GM23338 (cell line): ENCODE measurements at regions not wholly inside any gene's neighbourhood (a gene's known extent, or its start where the extent isn't known, plus 50 kb on each side); places are given as distances from the start of the nearest gene placed in this dataset.

ENCODE experiments used
- ATAC-seq: fragments of 200-7000 bp; cut with Tn5 transposase; 3 replicates; pipeline ENCODE4 v1.9.1; 2020
- DNase-seq: peaks from one replicate; pipeline ENCODE4 v3.0.0-alpha.2; 2015; ENCODE audit warnings: low spot score
- H2AFZ ChIP-seq: fragments of 200-600 bp; sonication (generic); 2 replicates; pipeline ENCODE4 v1.8.0; 2016; ENCODE audit warnings: antibody characterized with exemption, mild to moderate bottlenecking, moderate library complexity
- H3F3A ChIP-seq: fragments of 200-600 bp; sonication (generic); replicated peaks from 2 replicates; pipeline ENCODE4 v1.8.0; 2017; ENCODE audit warnings: antibody characterized with exemption, mixed run types, low read depth
- H3K27ac ChIP-seq: fragments of 200-600 bp; sonication (generic); 2 replicates; pipeline ENCODE4 v1.6.1; 2016; ENCODE audit warnings: low read depth
- H3K27me3 ChIP-seq: fragments of 200-600 bp; sonication (generic); 2 replicates; pipeline ENCODE4 v1.8.0; 2016; ENCODE audit warnings: mild to moderate bottlenecking, mixed run types, moderate library complexity; ENCODE audit not compliant: insufficient read depth
- H3K36me3 ChIP-seq: fragments of 200-600 bp; sonication (generic); 2 replicates; pipeline ENCODE4 v1.8.0; 2016; ENCODE audit warnings: mild to moderate bottlenecking; ENCODE audit not compliant: insufficient read depth
- H3K4me1 ChIP-seq: fragments of 200-600 bp; sonication (generic); 2 replicates; pipeline ENCODE4 v1.8.0; 2016; ENCODE audit warnings: mild to moderate bottlenecking, moderate library complexity; ENCODE audit not compliant: insufficient read depth
- H3K4me2 ChIP-seq: fragments of 200-600 bp; sonication (generic); 2 replicates; pipeline ENCODE4 v1.7.1; 2017; ENCODE audit warnings: mixed run types
- H3K4me3 ChIP-seq: fragments of 200-600 bp; sonication (generic); 2 replicates; pipeline ENCODE4 v1.6.1; 2016; ENCODE audit warnings: mixed run types
- H3K79me2 ChIP-seq: fragments of 200-600 bp; sonication (generic); replicated peaks from 2 replicates; pipeline ENCODE4 v1.8.0; 2017; ENCODE audit warnings: mild to moderate bottlenecking; ENCODE audit not compliant: insufficient read depth
- H3K9me2 ChIP-seq: fragments of 200-600 bp; sonication (generic); 2 replicates; pipeline ENCODE4 v1.8.0; 2017; ENCODE audit not compliant: insufficient read depth
- H4K20me1 ChIP-seq: fragments of 200-600 bp; sonication (generic); replicated peaks from 2 replicates; pipeline ENCODE4 v1.8.0; 2017; ENCODE audit warnings: mild to moderate bottlenecking; ENCODE audit not compliant: insufficient read depth
- H3K27ac Mint-ChIP-seq: 2 replicates; pipeline ENCODE4 v1.8.0; 2020; ENCODE audit warnings: inconsistent platforms, mild to moderate bottlenecking, moderate library complexity, mixed read lengths
- H3K27me3 Mint-ChIP-seq: 3 replicates; pipeline ENCODE4 v1.8.0; 2022; ENCODE audit warnings: low read depth, mild to moderate bottlenecking, moderate library complexity, mixed read lengths, inconsistent platforms; ENCODE audit not compliant: insufficient read depth, poor library complexity
- H3K36me3 Mint-ChIP-seq: 3 replicates; pipeline ENCODE4 v1.8.0; 2021; ENCODE audit warnings: low read depth, mild to moderate bottlenecking, inconsistent platforms, moderate library complexity, mixed read lengths
- H3K4me1 Mint-ChIP-seq: 3 replicates; pipeline ENCODE4 v1.8.0; 2020; ENCODE audit warnings: mild to moderate bottlenecking, inconsistent platforms, mixed read lengths
- H3K4me3 Mint-ChIP-seq: 3 replicates; pipeline ENCODE4 v1.8.0; 2021; ENCODE audit warnings: moderate library complexity, mild to moderate bottlenecking, inconsistent platforms, mixed read lengths
- H3K9me3 Mint-ChIP-seq: 3 replicates; pipeline ENCODE4 v1.8.0; 2020; ENCODE audit warnings: moderate library complexity, mild to moderate bottlenecking, inconsistent platforms, mixed read lengths
- CREB1 ChIP-seq: fragments of 250-450 bp; sonication (Bioruptor Pico); IDR thresholded peaks from 2 replicates; pipeline ENCODE4 v1.5.0; 2020; ENCODE audit warnings: low read depth, mild to moderate bottlenecking, moderate library complexity
- ETS1 ChIP-seq: IDR thresholded peaks from 2 replicates; pipeline ENCODE4 v1.6.1; 2016; ENCODE audit warnings: antibody characterized with exemption
- EZH2 ChIP-seq: fragments of 200-600 bp; sonication (generic); IDR thresholded peaks from one replicate; pipeline ENCODE4 v1.8.0; 2017; ENCODE audit warnings: antibody characterized with exemption, mild to moderate bottlenecking, low read depth; ENCODE audit not compliant: unreplicated experiment
- EZH2phosphoT487 ChIP-seq: fragments of 200-600 bp; sonication (generic); IDR thresholded peaks from one replicate; pipeline ENCODE4 v1.8.1; 2018; ENCODE audit warnings: antibody characterized with exemption; ENCODE audit not compliant: unreplicated experiment
- JUNB ChIP-seq: IDR thresholded peaks from one replicate; pipeline ENCODE4 v1.6.1; 2016; ENCODE audit warnings: antibody characterized with exemption; ENCODE audit not compliant: unreplicated experiment
- NANOG ChIP-seq: IDR thresholded peaks from 2 replicates; pipeline ENCODE4 v1.6.1; 2016; ENCODE audit warnings: antibody characterized with exemption, borderline replicate concordance
- STAT1 ChIP-seq: IDR thresholded peaks from one replicate; pipeline ENCODE4 v1.6.1; 2016; ENCODE audit warnings: antibody characterized with exemption; ENCODE audit not compliant: unreplicated experiment
- ZNF114 ChIP-seq: fragments of 250-450 bp; sonication (Bioruptor Pico); IDR thresholded peaks from 2 replicates; pipeline ENCODE4 v1.5.0; 2020; ENCODE audit warnings: mild to moderate bottlenecking, moderate library complexity
- ZNF331 ChIP-seq: fragments of 250-450 bp; sonication (Bioruptor Pico); IDR thresholded peaks from 2 replicates; pipeline ENCODE4 v1.5.0; 2020; ENCODE audit warnings: low read depth, mild to moderate bottlenecking, moderate library complexity
- ZNF462 ChIP-seq: fragments of 250-450 bp; sonication (Bioruptor Pico); IDR thresholded peaks from 2 replicates; pipeline ENCODE4 v1.5.0; 2020; ENCODE audit warnings: mild to moderate bottlenecking, moderate library complexity
- TF ChIP-seq, protein P1 (sequence below), 2 experiments: fragments of 200-600 bp in 1 of 2; sonication (generic) in 1 of 2; conservative IDR thresholded peaks; 2 replicates each; pipeline versions ENCODE4 v1.5.1 to v1.6.1; 2016 to 2017; ENCODE audit warnings: antibody characterized with exemption in 2 of 2, low read depth in 2 of 2, mild to moderate bottlenecking in 2 of 2, moderate library complexity in 1 of 2

- TF ChIP-seq ZNF462 (CRISPR knock-in tag) (no peak), ZNF114 (no peak), ETS1 (no peak), JUNB (no peak)
Observed at GRCh38 chr6:167538746-167539145, 213.9 kb downstream of the TTLL2 start (continued).

- Mint-ChIP-seq H3K27ac (no peak overlapping the region), H3K9me3 (peaks cover 23% of the 10 kb centered on the region), H3K4me3 (no peak overlapping the region), H3K4me1 (no peaks in the 10 kb centered on the region), H3K27me3 (peaks cover 6% of the 10 kb centered on the region), H3K36me3 (peaks cover 13% of the 10 kb centered on the region; the same call in 2 of the 3 replicates)
- Histone ChIP-seq H4K20me1 (no peaks in the 10 kb centered on the region), H3K36me3 (no peaks in the 10 kb centered on the region), H3K27ac (no peak overlapping the region), H2AFZ (no peak overlapping the region), H3K4me1 (no peaks in the 10 kb centered on the region), H3K9me2 (no peaks in the 10 kb centered on the region), H3K79me2 (no peaks in the 10 kb centered on the region), H3F3A (no peaks in the 10 kb centered on the region), H3K4me2 (no peak overlapping the region), H3K27me3 (no peaks in the 10 kb centered on the region), H3K4me3 (no peak overlapping the region)
- ATAC-seq (no peak), DNase-seq (no peak)
- TF ChIP-seq ETS1 (no peak), CREB1 (CRISPR knock-in tag) (no peak), ZNF114 (no peak), JUNB (no peak), STAT1 (no peak), NANOG (no peak), EZH2 (no peak), EZH2phosphoT487 (no peak), ZNF331 (CRISPR knock-in tag) (no peak)
- TF ChIP-seq, protein P1, sequence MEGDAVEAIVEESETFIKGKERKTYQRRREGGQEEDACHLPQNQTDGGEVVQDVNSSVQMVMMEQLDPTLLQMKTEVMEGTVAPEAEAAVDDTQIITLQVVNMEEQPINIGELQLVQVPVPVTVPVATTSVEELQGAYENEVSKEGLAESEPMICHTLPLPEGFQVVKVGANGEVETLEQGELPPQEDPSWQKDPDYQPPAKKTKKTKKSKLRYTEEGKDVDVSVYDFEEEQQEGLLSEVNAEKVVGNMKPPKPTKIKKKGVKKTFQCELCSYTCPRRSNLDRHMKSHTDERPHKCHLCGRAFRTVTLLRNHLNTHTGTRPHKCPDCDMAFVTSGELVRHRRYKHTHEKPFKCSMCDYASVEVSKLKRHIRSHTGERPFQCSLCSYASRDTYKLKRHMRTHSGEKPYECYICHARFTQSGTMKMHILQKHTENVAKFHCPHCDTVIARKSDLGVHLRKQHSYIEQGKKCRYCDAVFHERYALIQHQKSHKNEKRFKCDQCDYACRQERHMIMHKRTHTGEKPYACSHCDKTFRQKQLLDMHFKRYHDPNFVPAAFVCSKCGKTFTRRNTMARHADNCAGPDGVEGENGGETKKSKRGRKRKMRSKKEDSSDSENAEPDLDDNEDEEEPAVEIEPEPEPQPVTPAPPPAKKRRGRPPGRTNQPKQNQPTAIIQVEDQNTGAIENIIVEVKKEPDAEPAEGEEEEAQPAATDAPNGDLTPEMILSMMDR (conservative IDR thresholded peaks at IDR 0.05; ENCODE audit: low read depth in 2 of 2): no peak
Observed at GRCh38 chr6:167540796-167541195, 215.9 kb downstream of the TTLL2 start.
